Breast epithelium (tissue), 4 donors: ENCODE measurements at regions not wholly inside any gene's neighbourhood (a gene's known extent, or its start where the extent isn't known, plus 50 kb on each side); places are given as distances from the start of the nearest gene placed in this dataset.

Experiments
- DNase-seq, 2 donors: peaks; one replicate each; pipeline ENCODE4 v3.0.0-alpha.2; 2019; ENCODE audit warnings: low spot score in 2 of 2
- H3K27ac ChIP-seq, 2 donors: fragments of 200-600 bp; sonication (generic) in 1 of 2; one replicate each; pipeline ENCODE4 v1.5.1; 2016 to 2019; ENCODE audit warnings: mild to moderate bottlenecking in 1 of 2
- H3K27me3 ChIP-seq, 2 donors: fragments of 200-600 bp; sonication (generic) in 1 of 2; one replicate each; pipeline versions ENCODE4 v1.5.1 to v1.6.0; 2017 to 2019; ENCODE audit warnings: control low read depth in 1 of 2, mild to moderate bottlenecking in 1 of 2
- H3K36me3 ChIP-seq: fragments of 200-600 bp; one replicate; pipeline ENCODE4 v1.5.1; 2019
- H3K4me1 ChIP-seq, 2 donors: fragments of 200-600 bp; sonication (generic); one replicate each; pipeline ENCODE4 v1.5.1; 2016 to 2019; ENCODE audit warnings: control low read depth in 1 of 2
- H3K4me3 ChIP-seq, 3 donors: fragments of 200-600 bp; sonication (generic); 1 replicate in 2 of 3; 2 replicates in 1 of 3; pipeline ENCODE4 v1.5.1; 2016 to 2019; ENCODE audit warnings: mild to moderate bottlenecking in 3 of 3, moderate library complexity in 2 of 3
- H3K9me3 ChIP-seq, 2 donors: fragments of 200-600 bp; sonication (generic) in 1 of 2; one replicate each; pipeline ENCODE4 v1.5.1; 2016 to 2019; ENCODE audit warnings: control low read depth in 1 of 2
- POLR2A ChIP-seq: fragments of 450-650 bp; IDR thresholded peaks from one replicate; pipeline ENCODE4 v1.6.1; 2016; ENCODE audit warnings: antibody characterized with exemption, mild to moderate bottlenecking, moderate library complexity
- POLR2AphosphoS5 ChIP-seq, 3 donors: sonication (generic); formaldehyde crosslinking; IDR thresholded peaks; one replicate each; pipeline ENCODE4 v1.6.1; 2017; ENCODE audit warnings: antibody characterized with exemption in 3 of 3
- intact Hi-C: fragments of 100-400 bp; cut with DNase I; formaldehyde crosslinking; loops from one replicate; pipeline ENCODE4 v1.15.1; 2023; ENCODE audit warnings: low total_unique reads
- TF ChIP-seq, protein P1 (sequence below), 3 donors: fragments of 450-650 bp; IDR thresholded peaks; one replicate each; pipeline ENCODE4 v1.5.1; 2016 to 2017; ENCODE audit warnings: antibody characterized with exemption in 3 of 3, mild to moderate bottlenecking in 3 of 3, moderate library complexity in 3 of 3

DNA sequence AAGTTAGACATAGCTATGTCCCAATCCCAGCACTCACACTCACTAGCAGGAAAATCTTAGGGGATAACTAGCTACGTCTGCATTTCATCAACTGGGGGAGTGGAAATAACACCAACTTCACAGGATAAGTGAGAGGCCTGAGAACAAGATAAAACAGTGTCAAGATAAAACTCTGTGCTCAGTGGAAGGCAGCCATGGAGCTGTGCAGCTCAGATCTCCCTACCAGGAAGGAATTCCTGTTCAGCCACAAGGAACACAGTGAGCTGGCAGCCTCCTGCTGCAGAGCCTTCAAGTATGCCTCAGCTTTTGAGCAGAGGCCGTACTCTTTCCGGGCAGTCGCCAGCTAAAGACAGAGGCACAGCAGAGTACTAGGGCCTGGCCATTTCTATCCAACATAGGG, 115.8 kb upstream of the TOPAZ1 start:
- H3K9me3 ChIP-seq, result no peaks in the 10 kb centered on the region
- no peak for DNase-seq
- intact Hi-C loops, result no loop called here
- no peaks in the 10 kb centered on the region for H3K27me3 ChIP-seq
- no peaks in the 10 kb centered on the region for H3K36me3 ChIP-seq
- TF ChIP-seq, protein P1, sequence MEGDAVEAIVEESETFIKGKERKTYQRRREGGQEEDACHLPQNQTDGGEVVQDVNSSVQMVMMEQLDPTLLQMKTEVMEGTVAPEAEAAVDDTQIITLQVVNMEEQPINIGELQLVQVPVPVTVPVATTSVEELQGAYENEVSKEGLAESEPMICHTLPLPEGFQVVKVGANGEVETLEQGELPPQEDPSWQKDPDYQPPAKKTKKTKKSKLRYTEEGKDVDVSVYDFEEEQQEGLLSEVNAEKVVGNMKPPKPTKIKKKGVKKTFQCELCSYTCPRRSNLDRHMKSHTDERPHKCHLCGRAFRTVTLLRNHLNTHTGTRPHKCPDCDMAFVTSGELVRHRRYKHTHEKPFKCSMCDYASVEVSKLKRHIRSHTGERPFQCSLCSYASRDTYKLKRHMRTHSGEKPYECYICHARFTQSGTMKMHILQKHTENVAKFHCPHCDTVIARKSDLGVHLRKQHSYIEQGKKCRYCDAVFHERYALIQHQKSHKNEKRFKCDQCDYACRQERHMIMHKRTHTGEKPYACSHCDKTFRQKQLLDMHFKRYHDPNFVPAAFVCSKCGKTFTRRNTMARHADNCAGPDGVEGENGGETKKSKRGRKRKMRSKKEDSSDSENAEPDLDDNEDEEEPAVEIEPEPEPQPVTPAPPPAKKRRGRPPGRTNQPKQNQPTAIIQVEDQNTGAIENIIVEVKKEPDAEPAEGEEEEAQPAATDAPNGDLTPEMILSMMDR (IDR thresholded peaks at IDR 0.05), result no peak
- no peak for TF ChIP-seq POLR2AphosphoS5 (IDR thresholded peaks at IDR 0.05)
- no peak for TF ChIP-seq POLR2A
- H3K4me1 ChIP-seq, result no peaks in the 10 kb centered on the region
- no peak overlapping the region for H3K4me3 ChIP-seq
- no peak overlapping the region for H3K27ac ChIP-seq

DNA sequence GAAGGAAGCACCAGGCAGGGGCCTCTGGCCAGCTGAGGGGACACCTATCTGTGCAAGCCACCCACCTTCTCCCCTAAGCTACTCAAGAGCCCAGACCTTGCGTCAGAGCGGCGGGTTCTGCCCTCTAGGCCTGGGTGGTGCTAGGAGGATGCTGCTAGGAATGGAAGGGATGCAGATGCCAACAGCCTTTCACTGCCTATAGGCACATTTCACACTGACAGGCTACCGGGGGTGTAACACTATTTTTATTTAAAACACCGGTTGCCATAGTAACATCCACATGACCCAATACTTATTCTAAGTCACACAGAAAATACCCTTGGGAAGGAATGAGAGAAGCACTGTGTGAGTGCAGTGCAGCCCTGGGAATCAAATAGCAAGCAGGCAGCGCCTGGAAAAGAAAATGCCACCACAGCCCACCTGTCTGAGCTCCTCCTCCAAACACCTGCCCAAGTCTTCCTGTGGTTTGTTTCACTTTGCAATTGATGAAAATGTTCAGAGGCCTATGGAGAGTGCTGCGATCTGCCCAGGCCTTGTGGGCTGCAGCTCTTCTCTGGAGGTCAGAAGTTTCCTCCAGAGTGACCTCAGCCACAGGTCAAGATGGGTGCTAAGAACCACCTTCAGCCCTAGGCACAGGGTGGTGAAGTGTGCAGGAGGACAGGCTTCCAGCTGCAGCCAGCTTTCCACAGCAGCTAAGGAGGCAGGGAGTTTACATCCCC, 113.5 kb upstream of the TOPAZ1 start:
- Histone ChIP-seq H3K9me3 (no peaks in the 10 kb centered on the region), H3K27me3 (no peaks in the 10 kb centered on the region), H3K4me3 (no peak overlapping the region), H3K36me3 (no peaks in the 10 kb centered on the region), H3K27ac (no peak overlapping the region), H3K4me1 (no peaks in the 10 kb centered on the region)
- TF ChIP-seq POLR2A (no peak), POLR2AphosphoS5 (IDR thresholded peaks at IDR 0.05) (no peak)
- TF ChIP-seq, protein P1 (IDR thresholded peaks at IDR 0.05), result no peak
- DNase-seq, result peak in 1 of 2 donors; percentile 22
- intact Hi-C loops, result no loop called here

DNA sequence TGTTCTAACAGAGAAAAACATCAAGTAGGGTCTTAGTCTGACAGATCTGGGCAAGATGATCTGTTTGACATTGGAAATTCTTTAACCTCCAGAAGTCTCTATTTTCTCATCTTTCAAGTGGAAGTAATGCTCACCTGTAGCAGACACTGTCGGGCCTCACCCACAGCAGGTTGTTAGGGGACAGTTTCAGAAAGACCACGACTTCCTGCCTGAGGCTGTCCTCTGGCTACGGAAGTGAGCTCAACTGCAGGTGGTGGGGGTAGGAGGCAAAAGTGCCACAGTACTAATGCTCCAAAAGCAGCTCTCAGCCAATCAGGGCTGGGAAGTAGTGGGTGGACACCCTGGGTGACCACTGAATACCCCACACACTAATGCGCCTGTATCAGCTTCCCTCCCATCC, 111.4 kb upstream of the TOPAZ1 start:
- intact Hi-C loops, result no loop called here

DNA sequence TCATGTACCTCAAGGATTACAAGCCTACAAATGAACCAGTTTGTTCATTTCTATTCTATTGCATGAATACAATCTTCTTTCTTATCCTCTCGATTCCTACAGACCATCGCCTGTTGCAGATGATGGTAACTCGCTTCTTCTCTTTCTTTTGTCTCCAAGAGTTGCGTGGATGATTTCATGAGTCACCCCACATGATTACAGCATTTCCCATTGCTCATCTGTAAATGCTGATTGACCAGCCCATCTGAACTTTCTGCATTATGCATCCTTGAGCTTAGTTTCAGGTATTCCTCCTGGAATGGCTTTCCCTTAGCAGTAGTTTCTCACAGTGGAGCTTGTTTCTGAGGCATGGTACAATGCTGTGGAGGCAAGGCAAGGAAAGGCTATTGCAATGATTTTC, 109.6 kb upstream of the TOPAZ1 start:
- intact Hi-C loops, result no loop called here
- DNase-seq, result no peak
- no peaks in the 10 kb centered on the region for H3K4me1 ChIP-seq
- H3K4me3 ChIP-seq, result no peak overlapping the region
- no peaks in the 10 kb centered on the region for H3K27me3 ChIP-seq
- no peaks in the 10 kb centered on the region for H3K9me3 ChIP-seq
- TF ChIP-seq POLR2A (no peak), POLR2AphosphoS5 (IDR thresholded peaks at IDR 0.05) (no peak)
- TF ChIP-seq, protein P1 (IDR thresholded peaks at IDR 0.05), result no peak
- H3K36me3 ChIP-seq, result no peaks in the 10 kb centered on the region
- H3K27ac ChIP-seq, result no peak overlapping the region

More for the DNA sequence above, 111.4 kb upstream of the TOPAZ1 start:
- no peaks in the 10 kb centered on the region for H3K9me3 ChIP-seq
- H3K27ac ChIP-seq, result no peak overlapping the region
- no peaks in the 10 kb centered on the region for H3K27me3 ChIP-seq
- DNase-seq, result no peak
- TF ChIP-seq POLR2AphosphoS5 (IDR thresholded peaks at IDR 0.05) (no peak), POLR2A (no peak)
- TF ChIP-seq, protein P1 (IDR thresholded peaks at IDR 0.05), result no peak
- no peaks in the 10 kb centered on the region for H3K36me3 ChIP-seq
- no peak overlapping the region for H3K4me3 ChIP-seq
- no peaks in the 10 kb centered on the region for H3K4me1 ChIP-seq

DNA sequence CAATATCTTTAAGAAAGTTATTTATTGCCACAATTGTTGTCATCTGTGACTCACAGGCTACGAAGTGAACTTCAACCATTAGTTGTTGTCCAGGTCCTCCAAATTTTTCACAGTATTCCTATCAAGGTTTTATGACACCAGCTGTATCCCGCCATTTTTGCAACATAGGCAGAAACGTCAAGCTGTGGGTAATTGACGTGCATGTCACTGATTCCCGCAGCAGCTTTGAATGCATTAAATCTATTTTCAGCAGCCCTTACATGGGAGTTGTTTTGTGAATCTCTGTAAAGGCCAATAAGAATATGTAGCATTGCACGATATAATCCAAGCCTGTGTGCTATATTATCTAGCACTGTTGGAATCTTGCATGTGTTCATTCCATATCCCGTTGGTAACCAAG, 109.1 kb upstream of the TOPAZ1 start:
- intact Hi-C loops, result no loop called here

More for the DNA sequence above, 109.1 kb upstream of the TOPAZ1 start:
- no peaks in the 10 kb centered on the region for H3K4me1 ChIP-seq
- H3K9me3 ChIP-seq, result no peaks in the 10 kb centered on the region
- no peaks in the 10 kb centered on the region for H3K36me3 ChIP-seq
- no peak overlapping the region for H3K27ac ChIP-seq
- no peak for DNase-seq
- no peaks in the 10 kb centered on the region for H3K27me3 ChIP-seq
- no peak for TF ChIP-seq POLR2A
- no peak for TF ChIP-seq POLR2AphosphoS5 (IDR thresholded peaks at IDR 0.05)
- TF ChIP-seq, protein P1 (IDR thresholded peaks at IDR 0.05), result no peak
- no peak overlapping the region for H3K4me3 ChIP-seq
